Natural killer cell (primary cell): ENCODE measurements at regions not wholly inside any gene's neighbourhood (a gene's known extent, or its start where the extent isn't known, plus 50 kb on each side); places are given as distances from the start of the nearest gene placed in this dataset.

ENCODE experiments used
- ATAC-seq, 3 donors: fragments of 150-1000 bp in 2 of 3; fragments of 200-7000 bp in 1 of 3; cut with Tn5 transposase; 1 replicate in 1 of 3; 2 replicates in 2 of 3; pipeline ENCODE4 v1.10.0; 2021; ENCODE audit warnings: mild to moderate bottlenecking in 2 of 3, moderate library complexity in 2 of 3
- DNase-seq, 2 donors: peaks; one replicate each; pipeline versions ENCODE4 v3.0.0 to v3.0.0-alpha.2; 2013 to 2021; ENCODE audit warnings: mixed read lengths in 1 of 2
- H3K27ac ChIP-seq: one replicate; pipeline ENCODE4 v1.5.1; 2013; ENCODE audit warnings: mild to moderate bottlenecking, low read length
- H3K27me3 ChIP-seq: one replicate; pipeline ENCODE4 v1.6.1; 2013; ENCODE audit warnings: low read length; ENCODE audit not compliant: control insufficient read depth, insufficient read depth
- H3K36me3 ChIP-seq: one replicate; pipeline ENCODE4 v1.6.1; 2013; ENCODE audit warnings: low read length; ENCODE audit not compliant: control insufficient read depth, insufficient read depth
- H3K4me1 ChIP-seq: one replicate; pipeline ENCODE4 v1.6.1; 2013; ENCODE audit warnings: low read length; ENCODE audit not compliant: control insufficient read depth, insufficient read depth
- H3K4me3 ChIP-seq: one replicate; pipeline ENCODE4 v1.5.1; 2013; ENCODE audit warnings: low read length
- H3K9me3 ChIP-seq: one replicate; pipeline ENCODE4 v1.6.1; 2013; ENCODE audit warnings: low read length; ENCODE audit not compliant: control insufficient read depth, insufficient read depth
- H3K27ac Mint-ChIP-seq, 2 donors: one replicate each; pipeline ENCODE4 v1.8.0; 2022; ENCODE audit warnings: mild to moderate bottlenecking in 2 of 2, mixed read lengths in 2 of 2, moderate library complexity in 1 of 2
- H3K27me3 Mint-ChIP-seq, 2 donors: one replicate each; pipeline ENCODE4 v1.8.0; 2022; ENCODE audit warnings: low read depth in 2 of 2, mixed read lengths in 2 of 2
- H3K36me3 Mint-ChIP-seq: one replicate; pipeline ENCODE4 v1.8.0; 2022; ENCODE audit warnings: mixed read lengths
- H3K4me1 Mint-ChIP-seq, 2 donors: one replicate each; pipeline ENCODE4 v1.8.0; 2022; ENCODE audit warnings: mixed read lengths in 2 of 2
- H3K4me3 Mint-ChIP-seq: one replicate; pipeline ENCODE4 v1.8.0; 2022; ENCODE audit warnings: mild to moderate bottlenecking, moderate library complexity, mixed read lengths
- H3K9me3 Mint-ChIP-seq, 2 donors: one replicate each; pipeline ENCODE4 v1.8.0; 2022; ENCODE audit warnings: mixed read lengths in 2 of 2
- whole genome bisulfite sequencing: methylation state at CpG from one replicate; pipeline ENCODE4 v1.1.7; 2013; ENCODE audit warnings: missing lambda C conversion rate; ENCODE audit not compliant: insufficient coverage; 5-methylcytosine and 5-hydroxymethylcytosine counted together
- intact Hi-C: fragments of 100-400 bp; cut with micrococcal nuclease; formaldehyde crosslinking; loops from one replicate; pipeline ENCODE4 v1.14.2; 2022
- TF ChIP-seq, protein P1 (sequence below): fragments of 200-600 bp; IDR thresholded peaks from one replicate; pipeline ENCODE4 v1.8.0; 2022; ENCODE audit warnings: antibody characterized with exemption

DNA sequence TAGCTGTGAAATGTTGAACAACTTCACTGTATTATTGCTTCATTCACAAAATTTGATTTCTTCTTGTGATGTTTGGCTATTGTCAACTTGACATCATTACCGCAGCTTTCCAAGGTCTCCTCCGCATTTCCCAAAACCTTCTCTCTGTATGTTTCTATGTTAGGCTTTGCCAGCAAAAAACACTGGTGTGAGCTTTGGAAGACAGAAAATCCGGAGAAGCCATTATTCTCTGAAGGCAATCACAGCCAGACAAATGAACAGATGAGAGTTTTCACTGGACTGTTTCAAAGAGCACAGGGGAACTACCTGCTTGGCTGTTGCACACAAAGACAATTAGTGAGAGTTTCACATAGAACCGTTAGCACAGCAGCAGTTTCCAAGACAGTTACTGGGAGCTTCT, 609.6 kb downstream of the BRINP3 start:
- Mint-ChIP-seq H3K27me3 (no peaks in the 10 kb centered on the region), H3K27ac (no peak overlapping the region), H3K4me1 (no peaks in the 10 kb centered on the region), H3K36me3 (no peaks in the 10 kb centered on the region), H3K4me3 (no peak overlapping the region), H3K9me3 (peaks cover 2 to 26% of the 10 kb centered on the region in 2 donors)
- Histone ChIP-seq H3K9me3 (peaks cover 3% of the 10 kb centered on the region), H3K27ac (no peak overlapping the region), H3K36me3 (no peaks in the 10 kb centered on the region), H3K27me3 (no peaks in the 10 kb centered on the region), H3K4me1 (no peaks in the 10 kb centered on the region), H3K4me3 (no peak overlapping the region)
- no peak for ATAC-seq
- TF ChIP-seq, protein P1, sequence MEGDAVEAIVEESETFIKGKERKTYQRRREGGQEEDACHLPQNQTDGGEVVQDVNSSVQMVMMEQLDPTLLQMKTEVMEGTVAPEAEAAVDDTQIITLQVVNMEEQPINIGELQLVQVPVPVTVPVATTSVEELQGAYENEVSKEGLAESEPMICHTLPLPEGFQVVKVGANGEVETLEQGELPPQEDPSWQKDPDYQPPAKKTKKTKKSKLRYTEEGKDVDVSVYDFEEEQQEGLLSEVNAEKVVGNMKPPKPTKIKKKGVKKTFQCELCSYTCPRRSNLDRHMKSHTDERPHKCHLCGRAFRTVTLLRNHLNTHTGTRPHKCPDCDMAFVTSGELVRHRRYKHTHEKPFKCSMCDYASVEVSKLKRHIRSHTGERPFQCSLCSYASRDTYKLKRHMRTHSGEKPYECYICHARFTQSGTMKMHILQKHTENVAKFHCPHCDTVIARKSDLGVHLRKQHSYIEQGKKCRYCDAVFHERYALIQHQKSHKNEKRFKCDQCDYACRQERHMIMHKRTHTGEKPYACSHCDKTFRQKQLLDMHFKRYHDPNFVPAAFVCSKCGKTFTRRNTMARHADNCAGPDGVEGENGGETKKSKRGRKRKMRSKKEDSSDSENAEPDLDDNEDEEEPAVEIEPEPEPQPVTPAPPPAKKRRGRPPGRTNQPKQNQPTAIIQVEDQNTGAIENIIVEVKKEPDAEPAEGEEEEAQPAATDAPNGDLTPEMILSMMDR = no peak
- intact Hi-C loops = no loop called here
- DNase-seq = no peak
- 80% methylated on average over 4 of the region's 4 CpGs for WGBS

- intact Hi-C loops = no loop called here
- Histone ChIP-seq H3K9me3 (peaks cover under 1% of the 10 kb centered on the region), H3K4me1 (no peaks in the 10 kb centered on the region), H3K27me3 (no peaks in the 10 kb centered on the region), H3K4me3 (no peak overlapping the region), H3K27ac (no peak overlapping the region), H3K36me3 (no peaks in the 10 kb centered on the region)
- Mint-ChIP-seq H3K9me3 (peaks cover 11 to 20% of the 10 kb centered on the region in 2 donors), H3K27me3 (no peaks in the 10 kb centered on the region), H3K4me1 (no peaks in the 10 kb centered on the region), H3K27ac (no peak overlapping the region), H3K36me3 (peaks cover 14% of the 10 kb centered on the region), H3K4me3 (no peak overlapping the region)
- no peak for DNase-seq
- TF ChIP-seq, protein P1 = no peak
- ATAC-seq = no peak
Observed at GRCh38 chr1:189874715-189875435, 602.8 kb downstream of the BRINP3 start.

DNA sequence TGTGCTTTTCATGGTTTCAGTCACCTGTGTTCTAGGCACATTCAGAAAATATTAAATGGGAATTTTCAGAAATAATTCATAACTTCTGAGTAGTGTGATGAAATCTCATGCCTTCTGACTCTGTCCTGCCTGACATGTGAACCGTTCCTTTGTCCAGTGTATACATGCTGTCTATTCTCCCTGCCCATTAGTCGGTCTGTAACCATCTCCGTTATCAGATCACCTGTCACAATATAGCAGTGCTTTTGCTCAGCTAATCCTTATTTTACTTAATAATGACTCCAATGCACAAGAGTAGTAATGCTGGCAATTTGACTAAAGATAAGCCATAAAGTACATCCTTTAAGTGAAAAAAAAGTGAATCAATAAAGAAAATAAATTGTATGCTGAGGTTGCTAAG, 597.5 kb downstream of the BRINP3 start:
- TF ChIP-seq, protein P1 = no peak
- Mint-ChIP-seq H3K27ac (no peak overlapping the region), H3K4me3 (no peak overlapping the region), H3K4me1 (no peaks in the 10 kb centered on the region), H3K27me3 (no peaks in the 10 kb centered on the region), H3K9me3 (peaks cover 11 to 13% of the 10 kb centered on the region in 2 donors), H3K36me3 (peaks cover 17% of the 10 kb centered on the region)
- intact Hi-C loops = no loop called here
- Histone ChIP-seq H3K27me3 (no peaks in the 10 kb centered on the region), H3K9me3 (peaks cover 3% of the 10 kb centered on the region), H3K36me3 (no peaks in the 10 kb centered on the region), H3K4me3 (no peak overlapping the region), H3K27ac (no peak overlapping the region), H3K4me1 (no peaks in the 10 kb centered on the region)
- 87% methylated on average over 3 of the region's 3 CpGs for WGBS
- ATAC-seq (no peak), DNase-seq (no peak)
